WTC11 (cell line): ENCODE measurements at regions not wholly inside any gene's neighbourhood (a gene's known extent, or its start where the extent isn't known, plus 50 kb on each side); places are given as distances from the start of the nearest gene placed in this dataset.

Experiments
- CREB1 ChIP-seq: sonication (generic); formaldehyde crosslinking; IDR thresholded peaks from 2 replicates; pipeline ENCODE4 v1.8.0; 2023; ENCODE audit warnings: mild to moderate bottlenecking, missing genetic modification reagents
- FOXK1 ChIP-seq: sonication (generic); formaldehyde crosslinking; IDR thresholded peaks from 2 replicates; pipeline ENCODE4 v1.8.0; 2022; ENCODE audit warnings: mild to moderate bottlenecking, moderate library complexity, missing genetic modification reagents
- JUN ChIP-seq: sonication (generic); formaldehyde crosslinking; IDR thresholded peaks from 2 replicates; pipeline ENCODE4 v1.8.0; 2023; ENCODE audit warnings: mild to moderate bottlenecking, missing genetic modification reagents
- TF ChIP-seq, protein P1 (sequence below): sonication (generic); formaldehyde crosslinking; IDR thresholded peaks from 2 replicates; pipeline ENCODE4 v1.8.1; 2023; ENCODE audit warnings: mild to moderate bottlenecking, moderate library complexity, missing genetic modification reagents
- TF ChIP-seq, protein P2 (sequence below): fragments of 200-600 bp; IDR thresholded peaks from 2 replicates; pipeline ENCODE4 v1.8.0; 2022; ENCODE audit warnings: antibody characterized with exemption
- TF ChIP-seq, protein P3 (sequence below): sonication (generic); formaldehyde crosslinking; IDR thresholded peaks from 2 replicates; pipeline ENCODE4 v1.8.1; 2023; ENCODE audit warnings: mild to moderate bottlenecking, missing genetic modification reagents, moderate library complexity
- TF ChIP-seq, protein P4 (sequence below): sonication (generic); formaldehyde crosslinking; IDR thresholded peaks from 2 replicates; pipeline ENCODE4 v1.8.1; 2023; ENCODE audit warnings: mild to moderate bottlenecking, missing genetic modification reagents, borderline replicate concordance
- TF ChIP-seq, protein P5 (sequence below): sonication (generic); formaldehyde crosslinking; IDR thresholded peaks from 2 replicates; pipeline ENCODE4 v1.8.1; 2023; ENCODE audit warnings: mild to moderate bottlenecking, missing genetic modification reagents

DNA sequence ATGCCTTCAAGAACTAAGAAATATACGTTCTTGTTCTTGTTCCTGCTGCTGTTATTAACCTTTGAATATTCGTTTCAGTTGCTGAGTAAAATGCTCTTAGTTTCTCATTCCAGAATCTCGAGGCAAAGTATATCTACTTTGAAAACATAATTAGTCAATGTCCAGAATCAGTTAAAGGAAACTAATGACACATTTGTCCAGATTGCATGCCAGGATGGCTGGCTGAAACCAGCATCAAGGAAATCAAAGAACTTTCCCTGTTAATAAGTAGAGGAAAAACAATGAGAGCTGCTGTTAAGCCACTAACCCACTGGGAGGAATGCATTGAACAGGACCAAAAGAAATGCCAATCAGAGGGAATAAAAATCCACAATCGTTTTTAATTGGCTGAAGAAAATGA, 196.9 kb downstream of the ALDH8A1 start:
- no peak for TF ChIP-seq CREB1
- TF ChIP-seq, protein P1, sequence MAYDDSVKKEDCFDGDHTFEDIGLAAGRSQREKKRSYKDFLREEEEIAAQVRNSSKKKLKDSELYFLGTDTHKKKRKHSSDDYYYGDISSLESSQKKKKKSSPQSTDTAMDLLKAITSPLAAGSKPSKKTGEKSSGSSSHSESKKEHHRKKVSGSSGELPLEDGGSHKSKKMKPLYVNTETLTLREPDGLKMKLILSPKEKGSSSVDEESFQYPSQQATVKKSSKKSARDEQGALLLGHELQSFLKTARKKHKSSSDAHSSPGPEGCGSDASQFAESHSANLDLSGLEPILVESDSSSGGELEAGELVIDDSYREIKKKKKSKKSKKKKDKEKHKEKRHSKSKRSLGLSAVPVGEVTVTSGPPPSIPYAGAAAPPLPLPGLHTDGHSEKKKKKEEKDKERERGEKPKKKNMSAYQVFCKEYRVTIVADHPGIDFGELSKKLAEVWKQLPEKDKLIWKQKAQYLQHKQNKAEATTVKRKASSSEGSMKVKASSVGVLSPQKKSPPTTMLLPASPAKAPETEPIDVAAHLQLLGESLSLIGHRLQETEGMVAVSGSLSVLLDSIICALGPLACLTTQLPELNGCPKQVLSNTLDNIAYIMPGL (CRISPR knock-in tag): no peak
- no peak for TF ChIP-seq FOXK1
- TF ChIP-seq, protein P2, sequence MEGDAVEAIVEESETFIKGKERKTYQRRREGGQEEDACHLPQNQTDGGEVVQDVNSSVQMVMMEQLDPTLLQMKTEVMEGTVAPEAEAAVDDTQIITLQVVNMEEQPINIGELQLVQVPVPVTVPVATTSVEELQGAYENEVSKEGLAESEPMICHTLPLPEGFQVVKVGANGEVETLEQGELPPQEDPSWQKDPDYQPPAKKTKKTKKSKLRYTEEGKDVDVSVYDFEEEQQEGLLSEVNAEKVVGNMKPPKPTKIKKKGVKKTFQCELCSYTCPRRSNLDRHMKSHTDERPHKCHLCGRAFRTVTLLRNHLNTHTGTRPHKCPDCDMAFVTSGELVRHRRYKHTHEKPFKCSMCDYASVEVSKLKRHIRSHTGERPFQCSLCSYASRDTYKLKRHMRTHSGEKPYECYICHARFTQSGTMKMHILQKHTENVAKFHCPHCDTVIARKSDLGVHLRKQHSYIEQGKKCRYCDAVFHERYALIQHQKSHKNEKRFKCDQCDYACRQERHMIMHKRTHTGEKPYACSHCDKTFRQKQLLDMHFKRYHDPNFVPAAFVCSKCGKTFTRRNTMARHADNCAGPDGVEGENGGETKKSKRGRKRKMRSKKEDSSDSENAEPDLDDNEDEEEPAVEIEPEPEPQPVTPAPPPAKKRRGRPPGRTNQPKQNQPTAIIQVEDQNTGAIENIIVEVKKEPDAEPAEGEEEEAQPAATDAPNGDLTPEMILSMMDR: no peak
- no peak for TF ChIP-seq JUN
- TF ChIP-seq, protein P3, sequence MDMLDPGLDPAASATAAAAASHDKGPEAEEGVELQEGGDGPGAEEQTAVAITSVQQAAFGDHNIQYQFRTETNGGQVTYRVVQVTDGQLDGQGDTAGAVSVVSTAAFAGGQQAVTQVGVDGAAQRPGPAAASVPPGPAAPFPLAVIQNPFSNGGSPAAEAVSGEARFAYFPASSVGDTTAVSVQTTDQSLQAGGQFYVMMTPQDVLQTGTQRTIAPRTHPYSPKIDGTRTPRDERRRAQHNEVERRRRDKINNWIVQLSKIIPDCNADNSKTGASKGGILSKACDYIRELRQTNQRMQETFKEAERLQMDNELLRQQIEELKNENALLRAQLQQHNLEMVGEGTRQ: no peak
- TF ChIP-seq, protein P4, sequence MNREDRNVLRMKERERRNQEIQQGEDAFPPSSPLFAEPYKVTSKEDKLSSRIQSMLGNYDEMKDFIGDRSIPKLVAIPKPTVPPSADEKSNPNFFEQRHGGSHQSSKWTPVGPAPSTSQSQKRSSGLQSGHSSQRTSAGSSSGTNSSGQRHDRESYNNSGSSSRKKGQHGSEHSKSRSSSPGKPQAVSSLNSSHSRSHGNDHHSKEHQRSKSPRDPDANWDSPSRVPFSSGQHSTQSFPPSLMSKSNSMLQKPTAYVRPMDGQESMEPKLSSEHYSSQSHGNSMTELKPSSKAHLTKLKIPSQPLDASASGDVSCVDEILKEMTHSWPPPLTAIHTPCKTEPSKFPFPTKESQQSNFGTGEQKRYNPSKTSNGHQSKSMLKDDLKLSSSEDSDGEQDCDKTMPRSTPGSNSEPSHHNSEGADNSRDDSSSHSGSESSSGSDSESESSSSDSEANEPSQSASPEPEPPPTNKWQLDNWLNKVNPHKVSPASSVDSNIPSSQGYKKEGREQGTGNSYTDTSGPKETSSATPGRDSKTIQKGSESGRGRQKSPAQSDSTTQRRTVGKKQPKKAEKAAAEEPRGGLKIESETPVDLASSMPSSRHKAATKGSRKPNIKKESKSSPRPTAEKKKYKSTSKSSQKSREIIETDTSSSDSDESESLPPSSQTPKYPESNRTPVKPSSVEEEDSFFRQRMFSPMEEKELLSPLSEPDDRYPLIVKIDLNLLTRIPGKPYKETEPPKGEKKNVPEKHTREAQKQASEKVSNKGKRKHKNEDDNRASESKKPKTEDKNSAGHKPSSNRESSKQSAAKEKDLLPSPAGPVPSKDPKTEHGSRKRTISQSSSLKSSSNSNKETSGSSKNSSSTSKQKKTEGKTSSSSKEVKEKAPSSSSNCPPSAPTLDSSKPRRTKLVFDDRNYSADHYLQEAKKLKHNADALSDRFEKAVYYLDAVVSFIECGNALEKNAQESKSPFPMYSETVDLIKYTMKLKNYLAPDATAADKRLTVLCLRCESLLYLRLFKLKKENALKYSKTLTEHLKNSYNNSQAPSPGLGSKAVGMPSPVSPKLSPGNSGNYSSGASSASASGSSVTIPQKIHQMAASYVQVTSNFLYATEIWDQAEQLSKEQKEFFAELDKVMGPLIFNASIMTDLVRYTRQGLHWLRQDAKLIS: no peak
- TF ChIP-seq, protein P5, sequence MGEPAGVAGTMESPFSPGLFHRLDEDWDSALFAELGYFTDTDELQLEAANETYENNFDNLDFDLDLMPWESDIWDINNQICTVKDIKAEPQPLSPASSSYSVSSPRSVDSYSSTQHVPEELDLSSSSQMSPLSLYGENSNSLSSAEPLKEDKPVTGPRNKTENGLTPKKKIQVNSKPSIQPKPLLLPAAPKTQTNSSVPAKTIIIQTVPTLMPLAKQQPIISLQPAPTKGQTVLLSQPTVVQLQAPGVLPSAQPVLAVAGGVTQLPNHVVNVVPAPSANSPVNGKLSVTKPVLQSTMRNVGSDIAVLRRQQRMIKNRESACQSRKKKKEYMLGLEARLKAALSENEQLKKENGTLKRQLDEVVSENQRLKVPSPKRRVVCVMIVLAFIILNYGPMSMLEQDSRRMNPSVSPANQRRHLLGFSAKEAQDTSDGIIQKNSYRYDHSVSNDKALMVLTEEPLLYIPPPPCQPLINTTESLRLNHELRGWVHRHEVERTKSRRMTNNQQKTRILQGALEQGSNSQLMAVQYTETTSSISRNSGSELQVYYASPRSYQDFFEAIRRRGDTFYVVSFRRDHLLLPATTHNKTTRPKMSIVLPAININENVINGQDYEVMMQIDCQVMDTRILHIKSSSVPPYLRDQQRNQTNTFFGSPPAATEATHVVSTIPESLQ (CRISPR knock-in tag): no peak
